SK-N-SH (cell line): ENCODE measurements at regions not wholly inside any gene's neighbourhood (a gene's known extent, or its start where the extent isn't known, plus 50 kb on each side); places are given as distances from the start of the nearest gene placed in this dataset.

Experiments
- CTCF ChIA-PET: fragments of 300-600, 350-600 bp; formaldehyde crosslinking; extraction: SDS; loops from one replicate; lab custom pipeline; 2021; lab: Yijun Ruan, JAX
- POLR2A ChIA-PET: fragments of 350-600 bp; sonication (Branson Sonifier 250); formaldehyde crosslinking; extraction: SDS; loops from one replicate; lab custom pipeline; 2020; ENCODE audit warnings: antibody characterized with exemption, inconsistent platforms; lab: Yijun Ruan, JAX
- DNase-seq: peaks from one replicate; pipeline ENCODE4 v3.0.0; 2012
- H2AFZ ChIP-seq: fragments of 200-600 bp; sonication (generic); 2 replicates; pipeline ENCODE4 v1.8.1; 2016; ENCODE audit warnings: antibody characterized with exemption, mild to moderate bottlenecking, low read depth
- H3F3A ChIP-seq: fragments of 200-600 bp; sonication (generic); replicated peaks from 2 replicates; pipeline ENCODE3; 2016; ENCODE audit warnings: antibody characterized with exemption, mild to moderate bottlenecking; ENCODE audit not compliant: insufficient read depth
- H3K27ac ChIP-seq, 2 experiments: fragments of 200-500 bp in 1 of 2; fragments of 200-600 bp in 1 of 2; sonication (Bioruptor generic) in 1 of 2; sonication (generic), shearing (Covaris generic) in 1 of 2; 2 replicates each; pipeline versions ENCODE4 v1.5.1 to v1.6.1; 2014 to 2016; ENCODE audit warnings: low read depth in 2 of 2, inconsistent platforms in 1 of 2, low read length in 1 of 2, mild to moderate bottlenecking in 1 of 2, mixed read lengths in 1 of 2
- H3K27me3 ChIP-seq: fragments of 200-600 bp; sonication (generic), shearing (Covaris generic); 2 replicates; pipeline ENCODE4 v1.6.1; 2016; ENCODE audit warnings: mixed run types; ENCODE audit not compliant: insufficient read depth
- H3K36me3 ChIP-seq, 2 experiments: fragments of 200-500 bp in 1 of 2; fragments of 200-600 bp in 1 of 2; sonication (Bioruptor generic) in 1 of 2; sonication (generic) in 1 of 2; replicated peaks in 1 of 2; 2 replicates each; pipeline versions ENCODE3 to v1.5.1; 2014 to 2016; ENCODE audit warnings: low read length in 1 of 2, mild to moderate bottlenecking in 1 of 2; ENCODE audit not compliant: insufficient read depth in 2 of 2, control insufficient read depth in 1 of 2
- H3K4me1 ChIP-seq, 2 experiments: fragments of 200-500 bp in 1 of 2; fragments of 200-600 bp in 1 of 2; sonication (Bioruptor generic) in 1 of 2; sonication (generic), shearing (Covaris generic) in 1 of 2; 2 replicates each; pipeline versions ENCODE4 v1.5.1 to v1.6.1; 2014 to 2016; ENCODE audit warnings: low read depth in 1 of 2, low read length in 1 of 2, mixed run types in 1 of 2; ENCODE audit not compliant: insufficient read depth in 2 of 2, control insufficient read depth in 1 of 2
- H3K4me2 ChIP-seq: fragments of 200-600 bp; sonication (generic), shearing (Covaris generic); 2 replicates; pipeline ENCODE4 v1.6.1; 2017; ENCODE audit warnings: mixed run types
- H3K4me3 ChIP-seq, 2 experiments: fragments of 200-500 bp in 1 of 2; fragments of 200-600 bp in 1 of 2; sonication (Bioruptor generic) in 1 of 2; sonication (generic), shearing (Covaris generic) in 1 of 2; 2 replicates each; pipeline versions ENCODE4 v1.5.1 to v1.8.1; 2014 to 2016; ENCODE audit warnings: low read depth in 2 of 2, inconsistent platforms in 1 of 2, low read length in 1 of 2, mild to moderate bottlenecking in 1 of 2, mixed read lengths in 1 of 2, moderate library complexity in 1 of 2
- H3K79me2 ChIP-seq: fragments of 200-600 bp; sonication (generic); 2 replicates; pipeline ENCODE4 v1.8.1; 2017; ENCODE audit warnings: mild to moderate bottlenecking; ENCODE audit not compliant: insufficient read depth
- H3K9ac ChIP-seq: fragments of 200-600 bp; sonication (generic); 2 replicates; pipeline ENCODE4 v1.6.1; 2017; ENCODE audit warnings: mixed run types
- H3K9me2 ChIP-seq: fragments of 200-600 bp; sonication (generic); 2 replicates; pipeline ENCODE4 v1.6.1; 2017; ENCODE audit warnings: mixed run types
- H3K9me3 ChIP-seq: fragments of 200-600 bp; sonication (generic); 2 replicates; pipeline ENCODE4 v1.6.1; 2017; ENCODE audit warnings: mixed run types, mild to moderate bottlenecking, moderate library complexity
- H4K20me1 ChIP-seq: fragments of 200-600 bp; sonication (generic); 2 replicates; pipeline ENCODE4 v1.6.1; 2017; ENCODE audit warnings: mild to moderate bottlenecking, mixed run types; ENCODE audit not compliant: insufficient read depth
- CHD2 ChIP-seq: fragments of 150-350 bp; IDR thresholded peaks from 2 replicates; pipeline ENCODE4 v1.6.1; 2018; ENCODE audit warnings: low read length; ENCODE audit not compliant: partially characterized antibody
- ELF1 ChIP-seq: IDR thresholded peaks from 2 replicates; pipeline ENCODE4 v1.4.0; 2012
- EP300 ChIP-seq, 2 experiments: IDR thresholded peaks; 2 replicates each; pipeline versions ENCODE4 v1.4.0 to v1.6.1; 2012; ENCODE audit warnings: borderline replicate concordance in 1 of 2, low read depth in 1 of 2, low read length in 1 of 2
- FOSL2 ChIP-seq: IDR thresholded peaks from 2 replicates; pipeline ENCODE4 v1.4.0; 2012; ENCODE audit warnings: low read depth, mild to moderate bottlenecking, moderate library complexity, borderline replicate concordance
- FOXJ3 ChIP-seq: sonication (generic); formaldehyde crosslinking; IDR thresholded peaks from 2 replicates; pipeline ENCODE4 v1.5.1; 2020; ENCODE audit warnings: mild to moderate bottlenecking, missing genetic modification reagents
- FOXM1 ChIP-seq: IDR thresholded peaks from 2 replicates; pipeline ENCODE4 v1.4.0; 2012; ENCODE audit warnings: low read depth, mild to moderate bottlenecking
- GABPA ChIP-seq: IDR thresholded peaks from 2 replicates; pipeline ENCODE4 v1.4.0; 2012; ENCODE audit warnings: low read depth, mild to moderate bottlenecking
- JUND ChIP-seq: IDR thresholded peaks from 2 replicates; pipeline ENCODE4 v1.4.0; 2012
- MEF2A ChIP-seq: IDR thresholded peaks from 2 replicates; pipeline ENCODE4 v1.4.0; 2012; ENCODE audit warnings: low read depth, borderline replicate concordance
- MXI1 ChIP-seq: IDR thresholded peaks from 2 replicates; pipeline ENCODE4 v1.6.1; 2012; ENCODE audit warnings: mild to moderate bottlenecking, low read depth, low read length, improper control_type of control experiment
- NFIC ChIP-seq: IDR thresholded peaks from 2 replicates; pipeline ENCODE4 v1.4.0; 2012; ENCODE audit warnings: borderline replicate concordance
- NRF1 ChIP-seq: IDR thresholded peaks from 2 replicates; pipeline ENCODE4 v1.6.1; 2012; ENCODE audit warnings: low read depth, mild to moderate bottlenecking, low read length
- PBX3 ChIP-seq: IDR thresholded peaks from 2 replicates; pipeline ENCODE4; 2012
- POLR2AphosphoS5 ChIP-seq: IDR thresholded peaks from 2 replicates; pipeline ENCODE4 v1.6.1; 2012; ENCODE audit warnings: low read depth, low read length
- RCOR1 ChIP-seq: fragments of 150-350 bp; IDR thresholded peaks from 2 replicates; pipeline ENCODE4 v1.6.1; 2017; ENCODE audit warnings: antibody characterized with exemption, low read length
- RXRA ChIP-seq: IDR thresholded peaks from 2 replicates; pipeline ENCODE4 v1.4.0; 2012; ENCODE audit warnings: low read depth, mild to moderate bottlenecking, borderline replicate concordance
- TAF1 ChIP-seq: IDR thresholded peaks from 2 replicates; pipeline ENCODE4 v1.6.1; 2012; ENCODE audit warnings: low read depth, mild to moderate bottlenecking, low read length, moderate library complexity, borderline replicate concordance
- USF1 ChIP-seq: IDR thresholded peaks from 2 replicates; pipeline ENCODE4 v1.4.0; 2012; ENCODE audit warnings: low read depth, borderline replicate concordance
- YY1 ChIP-seq: IDR thresholded peaks from 2 replicates; pipeline ENCODE4 v1.4.0; 2012; ENCODE audit warnings: low read depth, mild to moderate bottlenecking
- ZBTB33 ChIP-seq: IDR thresholded peaks from 2 replicates; pipeline ENCODE4 v1.4.0; 2012; ENCODE audit warnings: low read depth, borderline replicate concordance
- WGBS: methylation state at CpG from one replicate; pipeline ENCODE4 v1.1.6; 2017; ENCODE audit warnings: low lambda C conversion rate; 5-methylcytosine and 5-hydroxymethylcytosine counted together
- TF ChIP-seq, protein P1 (sequence below): fragments of 150-350 bp; IDR thresholded peaks from 2 replicates; pipeline ENCODE4 v1.6.1; 2016; ENCODE audit warnings: mild to moderate bottlenecking, low read depth, low read length
- TF ChIP-seq, protein P2 (sequence below): IDR thresholded peaks from 2 replicates; pipeline ENCODE4 v1.4.0; 2012; ENCODE audit warnings: low read depth

- TF ChIP-seq RCOR1, result no peak
- TF ChIP-seq JUND, result no peak
- TF ChIP-seq RXRA, result no peak
- no peak for TF ChIP-seq FOXJ3 (CRISPR knock-in tag)
- no peak for TF ChIP-seq MEF2A
- no peak for TF ChIP-seq CHD2
- TF ChIP-seq YY1, result no peak
- TF ChIP-seq FOXM1, result no peak
Measured at GRCh38 chr21:16005996-16006395, 276.2 kb downstream of the USP25 start (continued).

GRCh38 chr21:16007943-16008342, 278.2 kb downstream of the USP25 start:
- DNase-seq, result no peak
- no peaks in the 10 kb centered on the region for H3K27me3 ChIP-seq
- H2AFZ ChIP-seq, result no peak overlapping the region
- no peak overlapping the region for H3K4me3 ChIP-seq
- H3K4me1 ChIP-seq, result no peaks in the 10 kb centered on the region; a peak in 1 of 4 replicates
- H3K4me2 ChIP-seq, result no peak overlapping the region
- no peaks in the 10 kb centered on the region for H4K20me1 ChIP-seq
- no peak overlapping the region for H3K9ac ChIP-seq
- ChIA-PET CTCF (no interaction called here), POLR2A (no interaction called here)
- H3K36me3 ChIP-seq, result no peaks in the 10 kb centered on the region
- 48% methylated on average over 2 of the region's 2 CpGs for WGBS
- no peak overlapping the region for H3K27ac ChIP-seq
- TF ChIP-seq FOXM1 (no peak), TAF1 (no peak), ELF1 (no peak), PBX3 (no peak), NFIC (no peak)
- TF ChIP-seq, protein P1, sequence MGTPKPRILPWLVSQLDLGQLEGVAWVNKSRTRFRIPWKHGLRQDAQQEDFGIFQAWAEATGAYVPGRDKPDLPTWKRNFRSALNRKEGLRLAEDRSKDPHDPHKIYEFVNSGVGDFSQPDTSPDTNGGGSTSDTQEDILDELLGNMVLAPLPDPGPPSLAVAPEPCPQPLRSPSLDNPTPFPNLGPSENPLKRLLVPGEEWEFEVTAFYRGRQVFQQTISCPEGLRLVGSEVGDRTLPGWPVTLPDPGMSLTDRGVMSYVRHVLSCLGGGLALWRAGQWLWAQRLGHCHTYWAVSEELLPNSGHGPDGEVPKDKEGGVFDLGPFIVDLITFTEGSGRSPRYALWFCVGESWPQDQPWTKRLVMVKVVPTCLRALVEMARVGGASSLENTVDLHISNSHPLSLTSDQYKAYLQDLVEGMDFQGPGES, result no peak
- TF ChIP-seq, protein P2, sequence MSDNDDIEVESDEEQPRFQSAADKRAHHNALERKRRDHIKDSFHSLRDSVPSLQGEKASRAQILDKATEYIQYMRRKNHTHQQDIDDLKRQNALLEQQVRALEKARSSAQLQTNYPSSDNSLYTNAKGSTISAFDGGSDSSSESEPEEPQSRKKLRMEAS, result no peak
- H3F3A ChIP-seq, result no peaks in the 10 kb centered on the region
- no peaks in the 10 kb centered on the region for H3K9me2 ChIP-seq
- H3K79me2 ChIP-seq, result no peaks in the 10 kb centered on the region
- no peaks in the 10 kb centered on the region for H3K9me3 ChIP-seq

- H3K9me2 ChIP-seq, result no peaks in the 10 kb centered on the region
- WGBS, result 63% methylated on average over 4 of the region's 4 CpGs
- no peaks in the 10 kb centered on the region for H3K9me3 ChIP-seq
- DNase-seq, result no peak
- ChIA-PET CTCF (interaction anchor here (0.7 to 2.2 kb wide), 3 partner anchors 9 to 70 kb away, joined by 4 to 13 read pairs (median 4); no protein-coding TSS in a partner anchor), POLR2A (no interaction called here)
- no peaks in the 10 kb centered on the region; a peak in 1 of 4 replicates for H3K4me1 ChIP-seq
- H4K20me1 ChIP-seq, result no peaks in the 10 kb centered on the region
- H3K79me2 ChIP-seq, result no peaks in the 10 kb centered on the region
- H3K36me3 ChIP-seq, result no peaks in the 10 kb centered on the region
- no peaks in the 10 kb centered on the region for H3K27me3 ChIP-seq
- no peak overlapping the region for H3K4me3 ChIP-seq
- H3K27ac ChIP-seq, result no peak overlapping the region
- H3K9ac ChIP-seq, result no peak overlapping the region
- no peak overlapping the region for H3K4me2 ChIP-seq
- no peaks in the 10 kb centered on the region for H3F3A ChIP-seq
- no peak overlapping the region for H2AFZ ChIP-seq
- TF ChIP-seq NRF1 (no peak), TAF1 (no peak), FOSL2 (no peak), RXRA (no peak), MEF2A (no peak), GABPA (no peak), MXI1 (no peak), EP300 (IDR thresholded peaks at IDR 0.05; ENCODE audit: borderline replicate concordance in 1 of 2, low read depth in 1 of 2, low read length in 1 of 2) (no peak), CHD2 (no peak), POLR2AphosphoS5 (no peak), ZBTB33 (no peak), USF1 (no peak)
- TF ChIP-seq, protein P2, result no peak
Measured at GRCh38 chr21:16011719-16012118, 281.9 kb downstream of the USP25 start.
